OCI-LY3 (cell line): ENCODE measurements at regions not wholly inside any gene's neighbourhood (a gene's known extent, or its start where the extent isn't known, plus 50 kb on each side); places are given as distances from the start of the nearest gene placed in this dataset.

Experiments
- EZH2phosphoT487 ChIP-seq: fragments of 200-600 bp; shearing (Covaris generic); IDR thresholded peaks from 2 replicates; pipeline ENCODE4 v1.6.1; 2018; ENCODE audit warnings: antibody characterized with exemption, mixed run types, low read depth
- TF ChIP-seq, protein P1 (sequence below): fragments of 200-600, 300-600 bp; sonication (generic); IDR thresholded peaks from 2 replicates; pipeline ENCODE4 v1.5.1; 2014; ENCODE audit warnings: antibody characterized with exemption, low read length, low read depth

DNA sequence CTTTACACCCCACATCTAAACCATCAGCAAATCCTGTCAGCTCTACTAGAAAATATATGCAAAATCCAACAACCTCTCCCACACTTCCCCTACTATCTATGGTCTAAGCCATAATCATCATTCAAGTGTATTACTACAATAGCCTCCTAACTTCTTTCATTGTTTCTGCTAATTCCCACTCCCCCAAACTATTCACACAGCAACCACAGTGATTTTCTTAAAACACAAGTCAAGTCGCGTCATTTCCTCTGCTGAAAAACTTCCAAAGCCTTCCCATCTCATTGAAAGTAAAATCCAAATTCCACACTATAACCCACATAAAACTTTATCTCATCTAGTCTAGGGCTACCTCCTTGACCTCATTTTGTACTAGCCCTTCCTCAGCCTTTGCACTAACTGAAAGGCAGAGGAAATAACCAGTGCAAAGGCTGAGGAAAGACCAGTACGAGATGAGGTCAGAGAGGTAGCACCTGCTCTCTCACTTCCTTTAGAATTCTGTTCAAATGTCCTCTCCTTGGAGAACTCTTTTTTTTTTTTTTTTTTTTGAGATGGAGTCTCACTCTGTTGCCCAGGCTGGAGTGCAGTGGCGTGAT, 65.5 kb upstream of the MDM1 start:
- TF ChIP-seq, protein P1, sequence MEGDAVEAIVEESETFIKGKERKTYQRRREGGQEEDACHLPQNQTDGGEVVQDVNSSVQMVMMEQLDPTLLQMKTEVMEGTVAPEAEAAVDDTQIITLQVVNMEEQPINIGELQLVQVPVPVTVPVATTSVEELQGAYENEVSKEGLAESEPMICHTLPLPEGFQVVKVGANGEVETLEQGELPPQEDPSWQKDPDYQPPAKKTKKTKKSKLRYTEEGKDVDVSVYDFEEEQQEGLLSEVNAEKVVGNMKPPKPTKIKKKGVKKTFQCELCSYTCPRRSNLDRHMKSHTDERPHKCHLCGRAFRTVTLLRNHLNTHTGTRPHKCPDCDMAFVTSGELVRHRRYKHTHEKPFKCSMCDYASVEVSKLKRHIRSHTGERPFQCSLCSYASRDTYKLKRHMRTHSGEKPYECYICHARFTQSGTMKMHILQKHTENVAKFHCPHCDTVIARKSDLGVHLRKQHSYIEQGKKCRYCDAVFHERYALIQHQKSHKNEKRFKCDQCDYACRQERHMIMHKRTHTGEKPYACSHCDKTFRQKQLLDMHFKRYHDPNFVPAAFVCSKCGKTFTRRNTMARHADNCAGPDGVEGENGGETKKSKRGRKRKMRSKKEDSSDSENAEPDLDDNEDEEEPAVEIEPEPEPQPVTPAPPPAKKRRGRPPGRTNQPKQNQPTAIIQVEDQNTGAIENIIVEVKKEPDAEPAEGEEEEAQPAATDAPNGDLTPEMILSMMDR = no peak
- no peak for TF ChIP-seq EZH2phosphoT487
